Astrocyte (in vitro differentiated cells and primary cell): ENCODE measurements at regions not wholly inside any gene's neighbourhood (a gene's known extent, or its start where the extent isn't known, plus 50 kb on each side); places are given as distances from the start of the nearest gene placed in this dataset.

Experiments
- DNase-seq: peaks from one replicate; pipeline ENCODE4 v3.0.0-alpha.2; 2010; ENCODE audit warnings: low read depth
- FAIRE-seq: peaks from 2 replicates; lab custom pipeline; 2011; peaks lifted over from hg19 to GRCh38; lab: Jason Lieb, UNC
- H2AFZ ChIP-seq: 2 replicates; pipeline ENCODE4 v1.6.0; 2012; ENCODE audit warnings: low read depth, low read length, inconsistent platforms
- H3K27ac ChIP-seq: 2 replicates; pipeline ENCODE4 v1.5.1; 2011; ENCODE audit warnings: low read depth, low read length, inconsistent platforms
- H3K27me3 ChIP-seq: 2 replicates; pipeline ENCODE4 v1.6.0; 2011; ENCODE audit warnings: low read length, inconsistent platforms; ENCODE audit not compliant: insufficient read depth
- H3K36me3 ChIP-seq: 2 replicates; pipeline ENCODE4 v1.5.1; 2011; ENCODE audit warnings: low read length, inconsistent platforms; ENCODE audit not compliant: insufficient read depth
- H3K4me1 ChIP-seq: 2 replicates; pipeline ENCODE4 v1.5.1; 2011; ENCODE audit warnings: low read length, inconsistent platforms; ENCODE audit not compliant: insufficient read depth
- H3K4me2 ChIP-seq: 2 replicates; pipeline ENCODE4 v1.6.0; 2012; ENCODE audit warnings: low read length, inconsistent platforms
- H3K4me3 ChIP-seq: 2 replicates; pipeline ENCODE4 v1.5.1; 2011; ENCODE audit warnings: low read depth, mild to moderate bottlenecking, low read length, inconsistent platforms; ENCODE audit not compliant: insufficient read depth
- H3K79me2 ChIP-seq: 2 replicates; pipeline ENCODE4 v1.6.0; 2012; ENCODE audit warnings: mild to moderate bottlenecking, low read length, inconsistent platforms; ENCODE audit not compliant: insufficient read depth
- H3K9ac ChIP-seq: 2 replicates; pipeline ENCODE4 v1.6.0; 2012; ENCODE audit warnings: mild to moderate bottlenecking, low read length, inconsistent platforms
- H3K9me3 ChIP-seq: 2 replicates; pipeline ENCODE4 v1.5.1; 2012; ENCODE audit warnings: low read depth, mild to moderate bottlenecking, low read length, inconsistent platforms; ENCODE audit not compliant: insufficient read depth
- H4K20me1 ChIP-seq: 2 replicates; pipeline ENCODE4 v1.6.0; 2012; ENCODE audit warnings: low read length, inconsistent platforms; ENCODE audit not compliant: insufficient read depth
- H3K27ac Mint-ChIP-seq: one replicate; pipeline ENCODE4 v1.8.0; 2021; ENCODE audit warnings: mild to moderate bottlenecking, mixed read lengths; ENCODE audit not compliant: unreplicated experiment
- H3K27me3 Mint-ChIP-seq: one replicate; pipeline ENCODE4 v1.8.0; 2021; ENCODE audit warnings: low read depth, mixed read lengths; ENCODE audit not compliant: unreplicated experiment
- H3K36me3 Mint-ChIP-seq: one replicate; pipeline ENCODE4 v1.8.0; 2021; ENCODE audit warnings: low read depth, mixed read lengths; ENCODE audit not compliant: unreplicated experiment
- H3K4me1 Mint-ChIP-seq: one replicate; pipeline ENCODE4 v1.8.0; 2021; ENCODE audit warnings: low read depth, mixed read lengths; ENCODE audit not compliant: unreplicated experiment
- H3K4me3 Mint-ChIP-seq: one replicate; pipeline ENCODE4 v1.8.0; 2021; ENCODE audit warnings: mild to moderate bottlenecking, moderate library complexity, mixed read lengths; ENCODE audit not compliant: unreplicated experiment
- H3K9me3 Mint-ChIP-seq: one replicate; pipeline ENCODE4 v1.8.0; 2021; ENCODE audit warnings: mild to moderate bottlenecking, mixed read lengths; ENCODE audit not compliant: unreplicated experiment
- CTCF ChIP-seq: IDR thresholded peaks from 2 replicates; pipeline ENCODE4 v1.5.1; 2011; ENCODE audit warnings: low read depth, mild to moderate bottlenecking, inconsistent platforms, low read length, moderate library complexity; ENCODE audit not compliant: insufficient read depth
- EZH2 ChIP-seq: IDR thresholded peaks from 2 replicates; pipeline ENCODE4 v1.6.1; 2012; ENCODE audit warnings: mild to moderate bottlenecking, low read length, inconsistent platforms; ENCODE audit not compliant: insufficient read depth

- H3K27me3 Mint-ChIP-seq = peaks cover 70% of the 10 kb centered on the region
- Histone ChIP-seq H3K9ac (no peak overlapping the region), H3K9me3 (no peaks in the 10 kb centered on the region), H3K4me3 (no peak overlapping the region), H3K4me2 (no peak overlapping the region), H3K79me2 (no peaks in the 10 kb centered on the region), H3K36me3 (no peaks in the 10 kb centered on the region), H3K27ac (no peak overlapping the region), H3K27me3 (no peaks in the 10 kb centered on the region), H4K20me1 (no peaks in the 10 kb centered on the region), H3K4me1 (no peaks in the 10 kb centered on the region), H2AFZ (no peak overlapping the region)
- no peak overlapping the region for H3K4me3 Mint-ChIP-seq
- no peaks in the 10 kb centered on the region for H3K36me3 Mint-ChIP-seq
- FAIRE-seq = no peak
- no peak for DNase-seq
- no peak for TF ChIP-seq EZH2
- no peak for TF ChIP-seq CTCF
- H3K9me3 Mint-ChIP-seq = peaks cover 5% of the 10 kb centered on the region
- H3K27ac Mint-ChIP-seq = no peak overlapping the region
- no peaks in the 10 kb centered on the region for H3K4me1 Mint-ChIP-seq
These were observed 99.2 kb upstream of the GRIK3 start for GRCh38 chr1:37133276-37134145.

- no peak overlapping the region for H3K27ac ChIP-seq
- TF ChIP-seq EZH2 (no peak), CTCF (no peak)
- DNase-seq (no peak), FAIRE-seq (no peak)
- no peak overlapping the region for H3K4me2 ChIP-seq
- Mint-ChIP-seq H3K36me3 (no peaks in the 10 kb centered on the region), H3K27ac (no peak overlapping the region), H3K4me1 (no peaks in the 10 kb centered on the region), H3K9me3 (peaks cover 2% of the 10 kb centered on the region), H3K4me3 (no peak overlapping the region), H3K27me3 (peaks cover 67% of the 10 kb centered on the region)
- H4K20me1 ChIP-seq = no peaks in the 10 kb centered on the region
- no peak overlapping the region for H3K9ac ChIP-seq
- no peak overlapping the region for H2AFZ ChIP-seq
- no peaks in the 10 kb centered on the region for H3K9me3 ChIP-seq
- H3K79me2 ChIP-seq = no peaks in the 10 kb centered on the region
- H3K36me3 ChIP-seq = no peaks in the 10 kb centered on the region
- no peaks in the 10 kb centered on the region for H3K27me3 ChIP-seq
- no peaks in the 10 kb centered on the region for H3K4me1 ChIP-seq
- no peak overlapping the region for H3K4me3 ChIP-seq
These were observed 100.3 kb upstream of the GRIK3 start for GRCh38 chr1:37134599-37134998.

GRCh38 chr1:37135032-37135431 is 100.7 kb upstream of the GRIK3 start:
- Histone ChIP-seq H3K9ac (no peak overlapping the region), H4K20me1 (no peaks in the 10 kb centered on the region), H2AFZ (no peak overlapping the region), H3K4me3 (no peak overlapping the region), H3K36me3 (no peaks in the 10 kb centered on the region), H3K4me2 (no peak overlapping the region), H3K79me2 (no peaks in the 10 kb centered on the region), H3K27ac (no peak overlapping the region), H3K4me1 (no peaks in the 10 kb centered on the region), H3K9me3 (no peaks in the 10 kb centered on the region), H3K27me3 (no peaks in the 10 kb centered on the region)
- peaks cover 66% of the 10 kb centered on the region for H3K27me3 Mint-ChIP-seq
- TF ChIP-seq CTCF = no peak
- no peak for TF ChIP-seq EZH2
- H3K36me3 Mint-ChIP-seq = no peaks in the 10 kb centered on the region
- H3K27ac Mint-ChIP-seq = no peak overlapping the region
- H3K4me1 Mint-ChIP-seq = no peaks in the 10 kb centered on the region
- no peak overlapping the region for H3K4me3 Mint-ChIP-seq
- DNase-seq = no peak
- no peak for FAIRE-seq
- peaks cover 2% of the 10 kb centered on the region for H3K9me3 Mint-ChIP-seq
